ENCODE measurements at regions not wholly inside any gene's neighbourhood (a gene's known extent, or its start where the extent isn't known, plus 50 kb on each side); places are given as distances from the start of the nearest gene placed in this dataset.
A peak's percentile ranks its signal among the peaks of the same experiment; 100 is the strongest.

- DNase-seq (ENCODE audit: low spot score) = no peak
- WGBS (ENCODE audit: low lambda C conversion rate, missing lambda C conversion rate) = 56% methylated on average over 6 of the region's 6 CpGs
Observed at GRCh38 chr13:44819772-44820171, 169.5 kb downstream of the NUFIP1 start.

GRCh38 chr13:44819245-44819644 lies 170.0 kb downstream of the NUFIP1 start:
- WGBS (ENCODE audit: low lambda C conversion rate, missing lambda C conversion rate) = 77% methylated on average over 3 of the region's 3 CpGs
- no peak for TF ChIP-seq EZH2phosphoT487 (IDR thresholded peaks at IDR 0.05; ENCODE audit: low read depth, severe bottlenecking, unreplicated experiment)
- TF ChIP-seq CTCF (IDR thresholded peaks at IDR 0.05; ENCODE audit: poor library complexity) = no peak
- no peak for TF ChIP-seq EZH2 (IDR thresholded peaks at IDR 0.05; ENCODE audit: borderline replicate concordance)
- no peak overlapping the region for H2AFZ ChIP-seq

More at GRCh38 chr13:44819772-44820171, 169.5 kb downstream of the NUFIP1 start:
- TF ChIP-seq CTCF (IDR thresholded peaks at IDR 0.05; ENCODE audit: poor library complexity) (no peak), EZH2 (IDR thresholded peaks at IDR 0.05; ENCODE audit: borderline replicate concordance) (no peak), EZH2phosphoT487 (IDR thresholded peaks at IDR 0.05; ENCODE audit: low read depth, severe bottlenecking, unreplicated experiment) (no peak)
- Histone ChIP-seq H3K9me3 (ENCODE audit: low read depth) (no peaks in the 10 kb centered on the region), H3K4me3 (no peak overlapping the region), H3K27me3 (no peaks in the 10 kb centered on the region), H3K36me3 (replicated peaks; ENCODE audit: insufficient read depth, low read depth) (no peaks in the 10 kb centered on the region), H4K20me1 (ENCODE audit: insufficient read depth, poor library complexity, severe bottlenecking) (no peaks in the 10 kb centered on the region), H3K9me2 (replicated peaks; ENCODE audit: insufficient read depth) (no peaks in the 10 kb centered on the region), H3K4me2 (no peak overlapping the region), H2AFZ (no peak overlapping the region), H3K4me1 (ENCODE audit: insufficient read depth) (peaks cover 29% of the 10 kb centered on the region), H3K27ac (peak overlapping the region; percentile 36), H3K79me2 (no peaks in the 10 kb centered on the region)

GRCh38 chr13:44818428-44818827 lies 170.8 kb downstream of the NUFIP1 start:
- Histone ChIP-seq H2AFZ (no peak overlapping the region), H3K79me2 (no peaks in the 10 kb centered on the region), H3K9me3 (ENCODE audit: low read depth) (no peaks in the 10 kb centered on the region), H3K27me3 (no peaks in the 10 kb centered on the region), H3K4me3 (no peak overlapping the region), H4K20me1 (ENCODE audit: insufficient read depth, poor library complexity, severe bottlenecking) (no peaks in the 10 kb centered on the region), H3K36me3 (replicated peaks; ENCODE audit: insufficient read depth, low read depth) (no peaks in the 10 kb centered on the region), H3K4me1 (ENCODE audit: insufficient read depth) (peaks cover 43% of the 10 kb centered on the region), H3K9me2 (replicated peaks; ENCODE audit: insufficient read depth) (no peaks in the 10 kb centered on the region), H3K27ac (peak overlapping the region; percentile 78), H3K4me2 (no peak overlapping the region)
- DNase-seq (ENCODE audit: low spot score) = peak; percentile 44
- TF ChIP-seq EZH2 (IDR thresholded peaks at IDR 0.05; ENCODE audit: borderline replicate concordance) (no peak), CTCF (IDR thresholded peaks at IDR 0.05; ENCODE audit: poor library complexity) (peak; percentile 45)
- WGBS (ENCODE audit: low lambda C conversion rate, missing lambda C conversion rate) = 58% methylated on average over 6 of the region's 6 CpGs

More at GRCh38 chr13:44819245-44819644, 170.0 kb downstream of the NUFIP1 start:
- Histone ChIP-seq H3K9me2 (replicated peaks; ENCODE audit: insufficient read depth) (no peaks in the 10 kb centered on the region), H3K9me3 (ENCODE audit: low read depth) (no peaks in the 10 kb centered on the region), H3K27ac (peak overlapping the region; percentile 78), H3K4me1 (ENCODE audit: insufficient read depth) (peaks cover 35% of the 10 kb centered on the region), H3K4me3 (no peak overlapping the region), H3K36me3 (replicated peaks; ENCODE audit: insufficient read depth, low read depth) (no peaks in the 10 kb centered on the region), H3K27me3 (no peaks in the 10 kb centered on the region), H4K20me1 (ENCODE audit: insufficient read depth, poor library complexity, severe bottlenecking) (no peaks in the 10 kb centered on the region), H3K79me2 (no peaks in the 10 kb centered on the region), H3K4me2 (no peak overlapping the region)
- DNase-seq (ENCODE audit: low spot score) = peak; percentile 75

- Histone ChIP-seq H3K4me1 (ENCODE audit: insufficient read depth) (peaks cover 47% of the 10 kb centered on the region), H3K27ac (peak overlapping the region; percentile 78), H3K79me2 (no peaks in the 10 kb centered on the region), H3K9me2 (replicated peaks; ENCODE audit: insufficient read depth) (no peaks in the 10 kb centered on the region), H3K9me3 (ENCODE audit: low read depth) (no peaks in the 10 kb centered on the region), H4K20me1 (ENCODE audit: insufficient read depth, poor library complexity, severe bottlenecking) (no peaks in the 10 kb centered on the region), H3K36me3 (replicated peaks; ENCODE audit: insufficient read depth, low read depth) (no peaks in the 10 kb centered on the region), H3K27me3 (no peaks in the 10 kb centered on the region), H2AFZ (no peak overlapping the region), H3K4me2 (no peak overlapping the region), H3K4me3 (no peak overlapping the region)
- 67% methylated on average over 5 of the region's 5 CpGs for WGBS (ENCODE audit: low lambda C conversion rate, missing lambda C conversion rate)
- TF ChIP-seq EZH2phosphoT487 (IDR thresholded peaks at IDR 0.05; ENCODE audit: low read depth, severe bottlenecking, unreplicated experiment) = no peak
- no peak for TF ChIP-seq EZH2 (IDR thresholded peaks at IDR 0.05; ENCODE audit: borderline replicate concordance)
- no peak for TF ChIP-seq CTCF (IDR thresholded peaks at IDR 0.05; ENCODE audit: poor library complexity)
- no peak for DNase-seq (ENCODE audit: low spot score)
Observed at GRCh38 chr13:44818016-44818415, 171.3 kb downstream of the NUFIP1 start.
